ENCODE measurements at regions not wholly inside any gene's neighbourhood (a gene's known extent, or its start where the extent isn't known, plus 50 kb on each side); places are given as distances from the start of the nearest gene placed in this dataset.

GRCh38 chr3:84110787-84111186, 848.0 kb upstream of the CADM2 start (continued):
- TF ChIP-seq REST (IDR thresholded peaks at IDR 0.05; ENCODE audit: borderline replicate concordance): no peak
- no peak for TF ChIP-seq REST (CRISPR knock-in tag; IDR thresholded peaks at IDR 0.05; ENCODE audit: low read depth)
- no peak for TF ChIP-seq YBX1 (IDR thresholded peaks at IDR 0.05)

- FAIRE-seq (no peak), ATAC-seq (no peak)
- 19% methylated on average over 8 of the region's 12 CpGs for WGBS (ENCODE audit: insufficient coverage, low coverage, missing lambda C conversion rate)
Observed at GRCh38 chr3:84125201-84125721, 833.5 kb upstream of the CADM2 start.

More at GRCh38 chr3:84125201-84125721, 833.5 kb upstream of the CADM2 start:
- TF ChIP-seq RCOR1 (IDR thresholded peaks at IDR 0.05; ENCODE audit: borderline replicate concordance in 1 of 2, low read depth in 2 of 2, low read length in 2 of 2) (no peak), CEBPB (tag; IDR thresholded peaks at IDR 0.05) (no peak), KDM4B (IDR thresholded peaks at IDR 0.05; ENCODE audit: borderline replicate concordance in 2 of 2, low read depth in 1 of 2) (no peak), POLR2B (IDR thresholded peaks at IDR 0.05; ENCODE audit: low read depth, partially characterized antibody) (no peak), ZNF253 (CRISPR knock-in tag; conservative IDR thresholded peaks at IDR 0.05) (no peak), HCFC1 (IDR thresholded peaks at IDR 0.05; ENCODE audit: low read depth, low read length) (no peak), ELF2 (CRISPR knock-in tag; IDR thresholded peaks at IDR 0.05) (no peak)
- Histone ChIP-seq H3K79me2 (ENCODE audit: control insufficient read depth, insufficient read depth, low read length) (no peaks in the 10 kb centered on the region), H3K9ac (ENCODE audit: insufficient read depth in 1 of 2, low read depth in 2 of 2, low read length in 2 of 2) (no peak overlapping the region), H2AFZ (ENCODE audit: low read depth, low read length) (no peak overlapping the region), H3K27me3 (ENCODE audit: control insufficient read depth in 2 of 2, insufficient read depth in 2 of 2, low read length in 2 of 2) (no peaks in the 10 kb centered on the region), H3K9me3 (replicated peaks; ENCODE audit: control insufficient read depth, insufficient read depth, low read depth, low read length) (no peaks in the 10 kb centered on the region), H3K36me3 (ENCODE audit: control insufficient read depth, insufficient read depth, low read length) (no peaks in the 10 kb centered on the region), H3K9me1 (ENCODE audit: control insufficient read depth, insufficient read depth, low read length) (no peaks in the 10 kb centered on the region), H3K27ac (ENCODE audit: extremely low read depth, low read depth, low read length) (no peak overlapping the region), H3K4me2 (ENCODE audit: insufficient read depth, low read length) (no peak overlapping the region), H3K4me3 (no peak overlapping the region), H4K20me1 (replicated peaks; ENCODE audit: control insufficient read depth, insufficient read depth, low read length) (no peaks in the 10 kb centered on the region), H3K4me1 (replicated peaks in 1 of 2; ENCODE audit: control insufficient read depth in 2 of 2, insufficient read depth in 2 of 2, low read length in 2 of 2) (peaks cover 0 to 3% of the 10 kb centered on the region in 2 experiments; a peak in 1 of 5 replicates)
- BruUV-seq (replicated peaks): no TSS peak
- in situ Hi-C loops (cut with MboI) (no loop called here), intact Hi-C loops (cut with micrococcal nuclease) (no loop called here)
- DNase-seq (ENCODE audit: extremely low read depth in 1 of 4, low spot score in 3 of 4): no peak
- POLR2A ChIA-PET: no interaction called here
- CTCF ChIA-PET (ENCODE audit: low intra/inter-chr PET ratio): no interaction called here

Measured in K562 (cell line).